Activated naive CD4-positive, alpha-beta T cell treated with anti-CD3 and anti-CD28 coated beads, Interleukin-2, amount 50 U/mL, for 72 hours (primary cell): ENCODE measurements at regions not wholly inside any gene's neighbourhood (a gene's known extent, or its start where the extent isn't known, plus 50 kb on each side); places are given as distances from the start of the nearest gene placed in this dataset.
A peak's percentile ranks its signal among the peaks of the same experiment; 100 is the strongest.

ENCODE experiments used
- ATAC-seq, 2 donors: fragments of 150-1000 bp; cut with Tn5 transposase; 2 replicates each; pipeline ENCODE4 v1.10.0; 2021; ENCODE audit warnings: mild to moderate bottlenecking in 2 of 2, moderate library complexity in 2 of 2
- DNase-seq, 2 donors: peaks; one replicate each; pipeline ENCODE4 v3.0.0; 2021 to 2022; ENCODE audit warnings: low spot score in 2 of 2
- H3K27ac Mint-ChIP-seq, 2 donors: one replicate each; pipeline ENCODE4 v1.8.0; 2022; ENCODE audit warnings: mild to moderate bottlenecking in 2 of 2, mixed read lengths in 2 of 2
- H3K36me3 Mint-ChIP-seq, 2 donors: one replicate each; pipeline ENCODE4 v1.8.0; 2022; ENCODE audit warnings: mixed read lengths in 2 of 2
- H3K9me3 Mint-ChIP-seq, 2 donors: one replicate each; pipeline ENCODE4 v1.8.0; 2022; ENCODE audit warnings: mixed read lengths in 2 of 2

GRCh38 chr5:109516390-109516789, 106.6 kb upstream of the PJA2 start:
- ATAC-seq, result no peak
- no peak for DNase-seq
- Mint-ChIP-seq H3K27ac (no peak overlapping the region), H3K9me3 (no peaks in the 10 kb centered on the region), H3K36me3 (no peaks in the 10 kb centered on the region)

DNA sequence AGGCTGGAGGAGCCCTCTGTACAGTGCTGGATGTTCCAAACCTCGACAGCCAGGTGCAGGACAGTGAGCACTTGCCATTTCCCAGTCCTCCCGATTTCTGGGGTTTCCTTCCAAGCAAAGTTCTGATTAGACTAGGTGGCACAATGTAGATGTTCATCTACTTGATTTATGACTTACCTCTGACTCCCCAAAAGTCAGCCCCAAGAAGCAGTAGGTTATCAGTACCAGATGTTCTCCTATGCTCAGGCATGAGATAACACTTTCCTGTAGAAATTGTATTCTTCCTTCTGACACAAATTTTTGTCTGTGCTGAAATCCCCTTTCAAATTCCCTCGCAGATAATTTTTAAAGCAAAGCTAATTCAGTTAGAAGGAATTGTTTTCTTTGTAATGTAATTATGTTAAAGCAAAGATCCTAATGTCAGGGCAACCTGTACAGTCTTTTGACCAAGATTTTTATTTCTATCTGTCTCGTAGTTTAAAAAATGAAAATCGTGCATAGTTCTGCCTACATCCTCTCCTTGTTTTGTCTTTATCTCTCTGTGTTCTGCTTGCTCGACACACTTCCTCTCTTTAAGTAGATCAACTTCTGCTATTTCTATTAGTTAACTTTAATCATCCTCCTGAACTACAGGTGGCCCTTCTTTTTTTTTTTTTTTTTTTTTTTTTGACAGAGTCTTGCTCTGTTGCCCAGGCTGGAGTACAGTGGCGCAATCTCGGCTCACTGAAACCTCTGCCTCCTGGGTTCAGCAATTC, 102.4 kb upstream of the PJA2 start:
- DNase-seq, result no peak
- Mint-ChIP-seq H3K9me3 (no peaks in the 10 kb centered on the region), H3K27ac (no peak overlapping the region), H3K36me3 (no peaks in the 10 kb centered on the region)
- ATAC-seq, result no peak

DNA sequence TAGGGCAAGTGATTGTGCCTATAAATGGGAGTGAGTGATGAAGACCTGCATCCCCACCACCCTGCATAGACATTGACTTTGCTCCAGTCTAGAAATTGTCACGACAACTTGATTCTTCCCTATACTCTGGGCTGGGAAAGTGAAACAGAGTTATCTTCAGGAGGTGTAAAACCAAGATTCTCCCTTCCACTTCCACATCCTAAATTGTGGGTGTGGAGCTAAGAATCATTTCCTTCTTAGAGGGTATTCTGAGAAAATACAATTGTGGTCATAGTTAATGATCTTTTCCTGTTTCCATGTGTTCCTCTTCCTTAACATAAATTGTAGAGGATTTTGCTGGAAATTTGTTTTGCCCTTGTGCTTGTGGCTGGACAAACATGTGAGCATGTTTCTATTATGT, 96.8 kb upstream of the PJA2 start:
- ATAC-seq, result no peak
- no peaks in the 10 kb centered on the region for H3K36me3 Mint-ChIP-seq

GRCh38 chr5:109496112-109496511, 86.3 kb upstream of the PJA2 start:
- H3K36me3 Mint-ChIP-seq, result no peaks in the 10 kb centered on the region
- no peak overlapping the region for H3K27ac Mint-ChIP-seq

More for the DNA sequence above, 96.8 kb upstream of the PJA2 start:
- DNase-seq, result no peak
- H3K27ac Mint-ChIP-seq, result no peak overlapping the region
- H3K9me3 Mint-ChIP-seq, result no peaks in the 10 kb centered on the region

DNA sequence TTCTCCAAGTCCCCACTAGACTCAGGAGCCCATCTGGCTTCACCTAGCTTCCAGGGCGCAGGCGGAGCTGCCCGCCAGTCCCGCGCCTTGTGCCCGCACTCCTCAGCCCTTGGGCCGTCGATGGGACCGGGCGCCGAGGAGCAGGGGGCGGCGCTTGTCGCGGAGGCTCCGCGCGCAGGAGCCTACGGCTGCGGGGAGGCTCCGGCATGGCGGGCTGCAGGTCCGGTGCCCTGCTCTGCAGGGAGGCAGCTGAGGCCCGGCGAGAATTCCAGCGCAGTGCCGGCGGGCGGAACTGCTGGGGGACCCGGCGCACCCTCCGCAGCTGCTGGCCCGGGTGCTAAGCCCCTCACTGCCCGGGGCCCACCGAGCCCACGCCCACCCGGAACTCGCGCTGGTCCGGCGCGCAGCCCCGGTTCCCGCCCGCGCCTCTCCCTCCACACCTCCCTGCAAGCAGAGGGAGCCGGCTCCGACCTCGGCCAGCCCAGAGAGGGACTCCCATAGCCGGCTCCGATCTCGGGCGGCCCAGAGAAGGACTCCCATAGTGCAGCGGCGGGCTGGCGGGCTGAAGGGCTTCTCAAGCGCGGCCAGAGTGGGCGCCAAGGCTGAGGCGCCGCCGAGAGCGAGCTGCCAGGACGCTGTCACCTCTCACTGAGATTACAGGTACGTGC, 78.1 kb upstream of the PJA2 start:
- Mint-ChIP-seq H3K9me3 (no peaks in the 10 kb centered on the region), H3K27ac (no peak overlapping the region), H3K36me3 (no peaks in the 10 kb centered on the region)
- ATAC-seq (no peak), DNase-seq (no peak)

More at GRCh38 chr5:109496112-109496511, 86.3 kb upstream of the PJA2 start:
- ATAC-seq (no peak), DNase-seq (no peak)
- no peaks in the 10 kb centered on the region for H3K9me3 Mint-ChIP-seq

DNA sequence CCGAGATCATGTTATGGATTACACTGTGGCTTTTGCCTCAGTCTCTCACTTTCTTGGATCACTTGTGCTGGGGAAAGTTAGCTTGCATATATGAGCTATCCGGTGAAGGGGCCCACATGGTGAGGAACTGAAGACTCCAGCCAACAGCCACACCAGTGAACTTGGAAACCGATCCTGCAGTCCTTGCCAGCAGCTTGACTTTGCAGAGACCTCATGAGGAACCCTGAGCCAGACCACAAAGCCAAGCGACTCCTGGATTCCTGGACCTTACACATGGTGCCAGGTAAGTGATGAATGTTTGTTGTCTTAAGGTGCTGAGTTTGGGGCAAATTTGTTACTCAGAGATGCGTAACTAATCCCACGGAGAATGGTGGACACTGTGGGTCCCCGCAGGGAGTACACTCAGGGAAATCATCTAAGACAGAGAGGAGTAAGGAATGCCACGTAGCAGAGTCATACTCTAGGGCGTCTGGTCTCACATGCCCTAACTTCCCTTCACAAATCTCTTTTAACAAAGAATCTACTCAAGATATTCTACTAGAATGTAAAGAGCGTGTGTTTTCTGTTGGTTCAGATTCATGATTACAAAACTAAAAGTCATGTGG, 76.5 kb upstream of the PJA2 start:
- Mint-ChIP-seq H3K9me3 (no peaks in the 10 kb centered on the region), H3K27ac (no peak overlapping the region), H3K36me3 (no peaks in the 10 kb centered on the region)
- no peak for ATAC-seq
- DNase-seq, result no peak

DNA sequence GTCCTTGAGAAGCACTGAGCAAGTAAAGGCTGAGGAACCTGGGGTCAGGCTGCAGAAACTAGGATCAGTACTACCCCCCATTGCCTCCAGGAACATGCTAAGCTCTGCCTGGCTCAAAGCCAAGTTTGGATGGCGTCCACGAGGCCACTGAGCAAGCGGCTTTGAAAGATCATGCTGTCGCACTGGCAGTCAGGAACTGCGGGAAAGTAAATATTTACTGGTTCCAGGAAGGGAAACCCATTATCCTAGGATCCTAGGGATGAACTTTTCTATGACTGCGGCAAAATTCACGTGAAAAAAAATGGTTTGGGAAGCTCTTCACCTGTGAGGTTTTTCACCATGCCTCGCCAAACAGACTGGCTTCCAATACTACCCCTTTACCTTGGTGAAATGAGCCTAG, 75.3 kb upstream of the PJA2 start:
- ATAC-seq, result no peak
- H3K9me3 Mint-ChIP-seq, result no peaks in the 10 kb centered on the region
- DNase-seq, result no peak
- H3K27ac Mint-ChIP-seq, result no peak overlapping the region
- no peaks in the 10 kb centered on the region for H3K36me3 Mint-ChIP-seq

GRCh38 chr5:109484597-109484996, 74.8 kb upstream of the PJA2 start:
- H3K9me3 Mint-ChIP-seq, result no peaks in the 10 kb centered on the region
- H3K27ac Mint-ChIP-seq, result no peak overlapping the region
- DNase-seq (no peak), ATAC-seq (no peak)
- no peaks in the 10 kb centered on the region for H3K36me3 Mint-ChIP-seq

DNA sequence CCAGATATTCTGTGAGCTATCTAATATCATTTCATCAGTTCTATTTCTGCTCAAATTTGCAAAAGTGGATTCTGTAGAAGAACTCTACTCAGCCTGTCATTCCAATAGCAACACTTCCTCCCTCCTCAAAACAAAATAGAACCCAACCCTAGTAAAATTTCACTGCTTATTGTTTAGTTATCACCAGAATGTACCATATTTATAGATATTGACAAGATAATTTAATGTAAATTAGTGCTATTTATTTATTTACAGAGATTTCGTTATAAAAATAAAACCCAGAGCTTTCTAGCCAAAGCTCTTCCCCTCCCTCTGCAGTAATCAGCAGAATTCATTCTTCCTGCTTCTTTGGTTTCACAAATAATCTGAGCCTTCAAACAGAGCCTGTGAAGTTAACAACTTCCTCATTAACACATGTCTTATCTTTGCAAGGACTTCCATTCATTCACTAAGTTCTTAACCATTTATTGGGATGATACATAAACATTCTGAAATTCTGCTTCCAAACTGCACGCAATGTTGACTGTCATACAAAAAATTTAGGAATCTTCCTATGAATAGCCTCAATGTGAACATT, 73.7 kb upstream of the PJA2 start:
- ATAC-seq (no peak), DNase-seq (no peak)
- no peak overlapping the region for H3K27ac Mint-ChIP-seq
- no peaks in the 10 kb centered on the region for H3K9me3 Mint-ChIP-seq
- H3K36me3 Mint-ChIP-seq, result no peaks in the 10 kb centered on the region

GRCh38 chr5:109482748-109483147, 73.0 kb upstream of the PJA2 start:
- DNase-seq (no peak), ATAC-seq (no peak)
- Mint-ChIP-seq H3K9me3 (no peaks in the 10 kb centered on the region), H3K27ac (no peak overlapping the region), H3K36me3 (no peaks in the 10 kb centered on the region)

DNA sequence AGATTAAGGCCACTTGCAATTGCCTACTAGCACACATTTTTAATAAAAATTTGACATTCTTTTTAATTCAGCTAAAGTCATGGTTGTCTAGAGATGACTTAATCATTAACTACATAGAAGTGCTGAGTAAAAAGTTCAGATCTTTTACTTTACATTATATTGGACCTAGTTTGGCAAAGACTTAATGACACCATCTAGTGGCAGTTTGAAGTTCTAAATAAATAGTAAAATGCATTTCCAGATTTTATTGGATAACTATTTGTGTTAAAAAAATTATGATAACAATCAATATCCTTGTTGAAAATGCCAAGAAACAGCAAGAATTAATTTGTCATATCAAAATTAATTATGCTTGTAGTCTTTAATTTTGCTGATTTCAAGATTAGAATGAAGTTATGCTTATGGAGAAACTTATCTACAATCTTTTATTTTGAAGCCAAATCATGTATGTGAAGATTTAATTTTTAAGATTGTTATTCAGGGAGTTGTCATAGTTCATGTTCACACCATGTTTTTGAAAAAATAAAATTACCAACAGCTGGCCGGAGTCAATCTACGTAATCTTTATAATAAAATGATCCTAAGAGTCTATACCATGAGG, 69.6 kb upstream of the PJA2 start:
- Mint-ChIP-seq H3K9me3 (no peaks in the 10 kb centered on the region), H3K36me3 (no peaks in the 10 kb centered on the region), H3K27ac (no peak overlapping the region)
- DNase-seq (no peak), ATAC-seq (no peak)

DNA sequence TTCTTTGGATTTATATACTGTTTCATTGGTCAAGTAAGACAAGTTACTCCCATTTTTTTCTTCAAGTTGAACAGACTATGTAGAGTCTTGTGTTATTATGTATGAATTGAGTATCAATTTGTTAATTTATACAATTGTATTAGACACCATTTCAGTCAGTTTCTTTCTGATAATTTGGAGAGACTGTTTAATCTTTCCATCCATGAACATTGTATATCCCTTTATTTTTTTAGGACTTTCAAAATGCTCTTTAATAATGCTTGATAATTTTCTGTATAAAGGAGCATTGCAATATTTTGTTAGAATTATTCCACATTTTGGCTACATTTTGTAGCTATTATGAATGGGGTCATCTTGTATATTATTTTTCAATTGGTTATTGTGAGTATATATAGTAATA, 69.1 kb upstream of the PJA2 start:
- H3K36me3 Mint-ChIP-seq, result no peaks in the 10 kb centered on the region
- H3K27ac Mint-ChIP-seq, result no peak overlapping the region
- no peaks in the 10 kb centered on the region for H3K9me3 Mint-ChIP-seq
- no peak for DNase-seq
- no peak for ATAC-seq

- Mint-ChIP-seq H3K36me3 (no peaks in the 10 kb centered on the region), H3K27ac (no peak overlapping the region), H3K9me3 (no peaks in the 10 kb centered on the region)
- DNase-seq (no peak), ATAC-seq (no peak)
Measured at GRCh38 chr5:109476292-109476691, 66.5 kb upstream of the PJA2 start.

DNA sequence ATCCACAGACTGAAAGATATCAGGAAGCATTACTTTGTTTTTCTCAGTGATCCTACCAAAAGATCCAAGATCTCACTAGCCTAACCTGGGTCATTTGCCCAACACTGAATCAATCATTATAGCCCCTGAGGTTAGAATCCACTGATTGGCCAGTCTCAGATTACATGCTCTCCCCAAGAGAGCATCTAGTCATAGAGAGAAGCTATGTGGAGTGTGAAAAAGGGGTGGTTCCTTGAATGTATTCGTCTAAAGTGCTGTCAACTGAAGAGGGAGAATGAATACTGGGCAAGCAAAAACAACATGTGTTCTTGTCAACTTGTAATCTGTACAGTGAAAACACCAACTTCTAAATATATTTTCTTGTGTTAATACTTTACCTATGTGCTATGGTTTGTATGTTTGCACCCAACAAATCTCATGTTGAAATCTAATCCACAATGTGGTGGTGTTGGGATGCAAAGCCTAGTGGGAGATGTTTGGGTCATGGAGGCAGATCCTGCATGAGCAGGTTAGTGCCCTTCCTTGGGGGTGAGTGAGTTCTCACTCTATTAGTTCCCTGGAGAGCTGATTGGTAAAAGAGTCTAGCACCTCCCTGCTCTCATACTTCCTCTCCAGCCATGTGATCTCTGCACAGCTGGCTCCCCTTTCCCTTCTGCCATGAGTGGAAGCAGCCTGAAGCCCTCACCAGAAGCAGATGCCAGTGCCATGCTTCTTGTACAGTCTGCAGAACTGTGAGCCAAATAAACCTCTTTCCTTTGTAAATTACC, 60.3 kb upstream of the PJA2 start:
- DNase-seq (no peak), ATAC-seq (no peak)
- Mint-ChIP-seq H3K9me3 (no peaks in the 10 kb centered on the region), H3K36me3 (no peaks in the 10 kb centered on the region), H3K27ac (no peak overlapping the region)

GRCh38 chr5:109468737-109469420, 59.1 kb upstream of the PJA2 start:
- peak in 1 of 2 donors; percentile 67 for DNase-seq
- ATAC-seq, result peak; percentile 76 to 77
- Mint-ChIP-seq H3K27ac (no peak overlapping the region), H3K36me3 (no peaks in the 10 kb centered on the region), H3K9me3 (no peaks in the 10 kb centered on the region)

GRCh38 chr5:109468288-109468676, 58.5 kb upstream of the PJA2 start:
- no peak overlapping the region for H3K27ac Mint-ChIP-seq
- H3K36me3 Mint-ChIP-seq, result no peaks in the 10 kb centered on the region
- no peaks in the 10 kb centered on the region for H3K9me3 Mint-ChIP-seq
- ATAC-seq, result no peak
- DNase-seq, result no peak
